Stimulated activated naive CD4-positive, alpha-beta T cell treated with Interleukin-2 at 50 U/mL for 16 hours (primary cell): ENCODE measurements at regions not wholly inside any gene's neighbourhood (a gene's known extent, or its start where the extent isn't known, plus 50 kb on each side); places are given as distances from the start of the nearest gene placed in this dataset.

Experiments
- DNase-seq: peaks from one replicate; lab custom pipeline; 2025; lab: John Stamatoyannopoulos, UW

GRCh38 chr13:27014406-27015359 is 156.9 kb downstream of the USP12 start:
- DNase-seq, result no peak

DNA sequence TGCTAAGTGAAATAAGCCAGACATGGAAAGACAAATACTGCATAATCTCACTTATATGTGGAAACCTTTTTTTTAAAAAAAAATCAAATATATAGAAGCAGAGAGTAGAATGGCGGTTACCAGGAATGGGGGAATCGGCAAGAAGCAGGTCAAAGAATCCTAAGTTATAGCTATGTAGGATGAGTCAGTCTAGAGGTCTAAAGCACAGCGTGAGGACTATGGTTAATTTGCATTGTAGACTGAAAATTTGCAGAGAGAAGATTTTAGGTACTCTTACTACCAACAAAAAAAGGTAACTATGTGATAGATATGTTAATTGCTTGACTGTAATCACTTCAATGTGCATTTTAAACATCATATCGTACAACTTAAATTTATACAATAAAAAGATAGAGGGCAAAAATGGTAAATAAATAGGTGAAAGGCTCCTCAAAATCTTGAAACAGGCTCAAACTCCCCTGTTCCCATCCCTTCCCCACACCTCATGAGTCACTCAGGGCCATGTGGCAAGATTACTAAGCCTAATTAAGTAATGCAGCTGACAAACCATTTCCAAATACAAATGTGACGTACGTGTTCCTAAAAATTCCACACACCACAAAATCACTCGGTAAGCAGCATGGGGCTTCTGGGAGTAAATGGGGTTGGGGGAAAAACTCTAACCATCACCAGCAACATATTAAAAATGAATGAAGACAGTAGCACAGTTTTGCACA is 159.0 kb downstream of the USP12 start:
- DNase-seq, result no peak

GRCh38 chr13:27011661-27012060 is 159.9 kb downstream of the USP12 start:
- DNase-seq, result no peak

GRCh38 chr13:27008733-27009132 is 162.9 kb downstream of the USP12 start:
- DNase-seq, result no peak

- DNase-seq, result no peak
These were observed 164.4 kb downstream of the USP12 start for GRCh38 chr13:27007166-27007565.

DNA sequence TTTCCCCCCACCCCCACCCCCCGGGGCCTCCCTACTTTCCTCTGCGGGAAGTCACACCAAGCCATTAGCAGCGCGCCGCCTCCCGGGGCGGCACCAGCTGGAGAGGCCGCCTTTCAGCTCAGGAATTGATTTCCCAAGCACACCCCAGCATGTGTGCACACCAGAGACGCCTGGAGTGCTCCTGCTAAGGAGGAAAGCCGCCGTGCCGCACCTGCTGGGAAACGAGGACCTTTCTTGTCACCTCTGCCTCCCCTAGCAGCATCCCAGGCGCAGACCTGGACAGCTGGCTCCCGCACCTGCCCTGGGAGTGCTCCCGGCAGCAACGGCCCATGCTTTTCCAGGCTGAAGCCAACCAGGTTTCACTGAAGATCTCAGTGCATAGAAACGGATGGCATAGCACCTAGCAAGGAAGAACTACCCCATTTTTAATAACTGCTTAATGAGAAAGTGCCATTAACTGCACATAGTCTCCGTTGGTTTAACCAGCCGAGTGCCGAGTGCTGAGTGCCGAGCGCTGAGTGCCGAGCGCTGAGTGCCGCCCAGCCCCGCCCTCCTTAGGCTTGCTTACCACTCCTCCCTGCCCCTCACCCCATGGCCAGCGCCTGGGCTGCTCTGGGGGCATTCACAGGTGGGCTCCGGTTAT is 165.0 kb downstream of the USP12 start:
- DNase-seq, result no peak

GRCh38 chr13:27005976-27006518 is 165.6 kb downstream of the USP12 start:
- no peak for DNase-seq

GRCh38 chr13:27005556-27005955 is 166.1 kb downstream of the USP12 start:
- DNase-seq, result no peak

GRCh38 chr13:27004866-27005265 is 166.7 kb downstream of the USP12 start:
- DNase-seq, result no peak

GRCh38 chr13:27004326-27004725 is 167.3 kb downstream of the USP12 start:
- no peak for DNase-seq

- DNase-seq, result no peak
These were observed 169.9 kb downstream of the USP12 start for GRCh38 chr13:27001705-27002104.

DNA sequence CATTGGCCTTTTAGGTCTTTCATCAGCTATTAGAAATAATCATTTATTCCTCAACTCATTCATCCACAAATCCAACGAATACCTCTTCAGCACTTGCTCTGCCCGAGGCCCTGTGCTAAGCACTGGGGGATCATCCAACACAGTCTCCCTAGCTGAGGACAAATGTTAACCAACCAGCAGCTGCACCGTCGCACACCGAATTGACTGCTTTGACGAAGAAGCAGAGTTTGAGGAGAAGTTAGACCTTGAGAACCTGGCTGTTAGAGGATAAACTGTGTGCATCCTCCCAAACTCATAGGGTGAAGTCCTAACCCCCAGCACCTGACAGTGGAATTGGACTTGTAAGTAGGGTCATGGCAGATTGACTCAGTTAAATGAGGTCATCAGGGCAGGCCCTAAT is 170.9 kb downstream of the USP12 start:
- no peak for DNase-seq

DNA sequence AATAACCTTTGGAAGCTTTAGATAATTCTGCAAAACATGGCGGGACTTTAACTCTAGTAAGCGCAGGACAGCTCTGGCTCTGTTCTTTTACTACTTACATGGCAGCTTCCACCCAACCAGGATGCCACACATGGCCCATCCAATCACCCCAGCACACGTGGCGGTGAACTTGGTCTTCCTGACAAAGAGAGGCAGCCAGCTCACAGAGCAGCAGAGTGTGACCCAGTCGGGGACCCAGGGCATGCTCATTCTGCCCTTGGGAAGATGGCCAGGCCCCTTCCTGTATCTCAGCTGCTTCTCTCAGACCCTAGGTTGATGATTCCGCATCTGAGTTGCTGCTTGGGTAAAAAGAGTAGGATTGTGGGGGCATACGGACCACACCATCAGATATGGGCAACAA is 172.1 kb downstream of the USP12 start:
- DNase-seq, result no peak

DNA sequence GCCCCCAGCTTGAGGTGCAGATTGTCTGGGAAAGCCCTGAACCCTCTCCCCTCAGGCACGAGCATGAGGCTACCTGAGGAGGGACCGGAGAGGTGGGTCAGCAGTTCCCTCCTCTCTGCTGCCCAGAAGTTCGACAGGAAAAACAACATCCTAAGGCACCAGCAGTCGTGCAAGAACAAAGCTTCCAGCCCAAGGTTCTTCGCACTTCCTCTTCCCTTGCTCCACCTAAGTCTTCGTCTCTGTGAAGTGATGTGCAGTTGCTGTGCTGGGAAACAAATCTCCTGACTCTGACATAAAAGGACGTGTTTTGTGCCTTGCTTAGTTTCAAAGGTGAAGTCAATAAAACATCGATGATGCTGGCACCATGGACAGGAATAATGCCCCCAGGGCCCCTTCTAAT is 173.3 kb downstream of the USP12 start:
- no peak for DNase-seq

DNA sequence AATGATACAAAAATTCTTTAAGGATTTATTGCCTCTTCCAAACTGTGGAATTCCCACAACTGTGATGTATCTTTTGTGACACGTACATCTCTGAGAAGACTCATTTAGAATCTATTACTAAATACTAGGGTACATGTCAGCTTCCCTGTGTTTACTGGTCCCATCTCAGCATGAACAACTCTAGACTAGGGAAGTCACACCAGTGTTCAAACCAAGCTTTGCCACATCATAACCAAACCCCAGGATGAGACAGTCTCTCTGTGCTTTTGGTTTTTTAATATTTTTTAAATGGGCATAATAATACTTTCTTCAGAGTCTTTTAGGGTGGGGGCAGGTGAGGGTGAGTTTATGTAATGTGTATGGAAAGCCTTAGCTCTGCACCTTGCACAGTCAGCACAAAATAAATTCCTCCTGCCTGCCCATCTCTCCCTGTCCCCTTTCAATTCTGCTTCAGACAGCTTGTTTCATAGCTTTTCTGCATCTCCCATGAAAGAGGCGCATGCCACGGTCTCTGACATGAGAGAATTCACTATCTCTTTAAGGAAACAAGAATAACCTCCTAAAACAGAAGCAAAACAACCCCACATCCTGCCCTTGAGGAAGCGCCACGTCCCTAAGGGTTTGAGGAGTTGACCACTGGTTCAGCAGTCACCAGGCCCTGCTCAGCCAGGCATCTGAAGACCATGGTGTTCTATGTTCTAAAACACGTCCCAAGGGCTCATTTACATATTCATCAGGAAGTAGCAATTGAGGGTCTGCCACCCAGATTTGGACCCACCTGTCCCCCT is 174.5 kb downstream of the USP12 start:
- no peak for DNase-seq

DNA sequence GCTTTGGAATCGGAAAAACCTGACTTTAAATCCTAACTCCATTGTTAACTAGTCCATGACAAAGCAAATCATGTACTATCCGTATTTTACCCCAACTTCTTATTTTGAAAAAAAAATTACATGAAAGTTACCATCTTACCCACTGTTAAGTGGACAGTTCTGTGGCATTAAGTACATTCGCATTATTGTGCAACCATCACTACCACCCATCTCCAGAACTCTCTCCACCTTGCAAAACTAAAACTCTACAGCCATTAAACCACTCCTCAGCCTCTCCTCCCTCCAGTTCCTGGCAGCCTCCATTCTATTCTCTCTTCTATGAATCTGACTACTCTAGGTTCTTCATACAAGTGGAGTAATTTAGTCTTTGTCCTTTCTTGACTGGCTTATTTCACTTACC is 176.5 kb downstream of the USP12 start:
- no peak for DNase-seq

DNA sequence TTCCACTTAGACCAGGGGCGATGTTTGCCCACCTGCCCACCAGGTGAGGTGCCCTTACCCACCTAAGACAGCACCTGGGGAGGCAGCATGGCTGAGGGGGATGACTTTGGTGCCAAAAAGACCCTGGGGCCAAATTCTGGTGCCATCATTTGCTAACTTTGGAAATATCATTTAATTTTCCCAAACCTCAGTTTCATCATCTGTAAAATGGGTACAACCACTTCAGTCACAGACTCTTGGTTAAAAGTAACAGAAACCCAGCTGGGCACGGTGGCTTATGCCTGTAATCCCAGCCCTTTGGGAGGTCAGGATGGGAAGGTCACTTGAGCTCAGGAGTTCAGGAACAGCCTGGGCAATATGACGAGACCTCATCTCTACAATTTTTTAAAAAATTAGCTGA is 177.8 kb downstream of the USP12 start:
- no peak for DNase-seq

DNA sequence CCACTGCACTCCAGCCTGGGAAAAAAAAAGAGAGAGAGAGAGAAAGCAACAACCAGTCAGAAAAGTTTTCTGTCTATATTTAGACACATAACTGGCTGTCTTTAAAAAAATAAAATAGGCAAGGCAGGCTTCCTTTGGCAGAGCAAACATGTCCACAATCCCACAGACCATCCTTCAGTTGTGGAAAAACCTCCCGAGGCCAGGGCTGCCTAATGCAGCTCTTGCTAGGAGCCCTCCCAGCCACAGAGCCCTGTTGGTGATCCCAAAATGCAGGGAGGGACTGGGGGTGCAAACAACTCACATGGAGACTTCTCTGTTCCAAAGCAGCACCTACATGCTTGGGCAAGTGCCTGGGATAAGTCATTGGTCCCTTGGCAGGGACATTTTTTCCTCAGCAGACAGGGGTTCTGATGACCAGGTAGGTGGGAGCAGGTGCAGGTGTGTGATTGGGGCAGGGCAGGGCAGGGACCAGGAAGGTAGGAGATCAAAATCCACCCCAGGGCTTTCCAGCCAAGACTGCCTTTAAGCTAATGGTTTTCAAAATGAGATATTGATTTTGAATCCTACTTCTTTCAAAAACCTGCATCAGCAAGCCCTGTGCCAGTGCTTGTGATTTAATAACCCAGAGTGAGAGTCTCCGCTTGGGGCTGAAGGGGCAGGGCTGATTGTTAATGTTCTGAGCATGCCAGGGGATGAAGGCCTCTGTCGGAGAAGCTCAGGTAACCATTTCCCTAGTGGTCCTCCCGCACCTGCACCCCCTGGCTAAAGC is 178.5 kb downstream of the USP12 start:
- no peak for DNase-seq

- no peak for DNase-seq
These were observed 180.0 kb downstream of the USP12 start for GRCh38 chr13:26991508-26992181.

GRCh38 chr13:26989957-26990713 is 181.5 kb downstream of the USP12 start:
- DNase-seq, result no peak
